DOHH2 (cell line): ENCODE measurements at regions not wholly inside any gene's neighbourhood (a gene's known extent, or its start where the extent isn't known, plus 50 kb on each side); places are given as distances from the start of the nearest gene placed in this dataset.
"Not testable (repeated sequence)": the region's sequence is repeated elsewhere in the genome, so short reads cannot be mapped to it uniquely, and the experiment has no call there.

Experiments
- EZH2phosphoT487 ChIP-seq: fragments of 200-600 bp; sonication (generic); IDR thresholded peaks from 2 replicates; pipeline ENCODE4 v1.6.1; 2017; ENCODE audit warnings: borderline replicate concordance, mild to moderate bottlenecking, antibody characterized with exemption, low read length, moderate library complexity, mixed read lengths
- TF ChIP-seq, protein P1 (sequence below): fragments of 200-600 bp; sonication (generic); IDR thresholded peaks from one replicate; pipeline ENCODE4 v1.5.1; 2014; ENCODE audit warnings: antibody characterized with exemption, mild to moderate bottlenecking, low read depth, low read length; ENCODE audit not compliant: poor library complexity, severe bottlenecking

DNA sequence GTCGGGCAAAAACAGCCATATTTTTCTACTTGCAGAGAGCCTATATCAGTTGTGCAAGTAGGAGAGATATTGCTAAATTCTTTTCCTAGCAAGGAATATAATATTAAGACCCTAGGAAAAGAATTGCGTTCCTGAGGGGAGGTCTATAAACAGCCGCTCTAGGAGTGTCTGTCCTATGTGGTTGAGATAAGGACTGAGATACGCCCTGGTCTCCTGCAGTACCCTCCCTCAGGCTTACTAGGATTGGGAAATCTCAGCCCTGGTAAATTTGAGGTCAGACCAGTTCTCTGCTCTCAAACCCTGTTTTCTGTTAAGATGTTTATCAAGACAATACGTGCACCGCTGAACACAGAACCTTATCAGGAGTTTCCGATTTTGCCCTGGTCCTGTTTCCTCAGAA is 250.1 kb upstream of the WDFY3 start:
- TF ChIP-seq, protein P1, sequence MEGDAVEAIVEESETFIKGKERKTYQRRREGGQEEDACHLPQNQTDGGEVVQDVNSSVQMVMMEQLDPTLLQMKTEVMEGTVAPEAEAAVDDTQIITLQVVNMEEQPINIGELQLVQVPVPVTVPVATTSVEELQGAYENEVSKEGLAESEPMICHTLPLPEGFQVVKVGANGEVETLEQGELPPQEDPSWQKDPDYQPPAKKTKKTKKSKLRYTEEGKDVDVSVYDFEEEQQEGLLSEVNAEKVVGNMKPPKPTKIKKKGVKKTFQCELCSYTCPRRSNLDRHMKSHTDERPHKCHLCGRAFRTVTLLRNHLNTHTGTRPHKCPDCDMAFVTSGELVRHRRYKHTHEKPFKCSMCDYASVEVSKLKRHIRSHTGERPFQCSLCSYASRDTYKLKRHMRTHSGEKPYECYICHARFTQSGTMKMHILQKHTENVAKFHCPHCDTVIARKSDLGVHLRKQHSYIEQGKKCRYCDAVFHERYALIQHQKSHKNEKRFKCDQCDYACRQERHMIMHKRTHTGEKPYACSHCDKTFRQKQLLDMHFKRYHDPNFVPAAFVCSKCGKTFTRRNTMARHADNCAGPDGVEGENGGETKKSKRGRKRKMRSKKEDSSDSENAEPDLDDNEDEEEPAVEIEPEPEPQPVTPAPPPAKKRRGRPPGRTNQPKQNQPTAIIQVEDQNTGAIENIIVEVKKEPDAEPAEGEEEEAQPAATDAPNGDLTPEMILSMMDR, result not testable (repeated sequence)
- not testable (repeated sequence) for TF ChIP-seq EZH2phosphoT487
